HUES48 (cell line): ENCODE measurements at regions not wholly inside any gene's neighbourhood (a gene's known extent, or its start where the extent isn't known, plus 50 kb on each side); places are given as distances from the start of the nearest gene placed in this dataset.

ENCODE experiments used
- H3K27ac ChIP-seq: one replicate; pipeline ENCODE4 v1.7.0; 2013; ENCODE audit warnings: low read depth, low read length, inconsistent platforms
- H3K27me3 ChIP-seq: 2 replicates; pipeline ENCODE4 v1.6.1; 2013; ENCODE audit warnings: mild to moderate bottlenecking, low read length; ENCODE audit not compliant: control insufficient read depth, insufficient read depth
- H3K36me3 ChIP-seq: 2 replicates; pipeline ENCODE4 v1.6.1; 2013; ENCODE audit warnings: low read length; ENCODE audit not compliant: control insufficient read depth, insufficient read depth
- H3K4me1 ChIP-seq: 2 replicates; pipeline ENCODE4 v1.6.1; 2013; ENCODE audit warnings: mild to moderate bottlenecking, low read length; ENCODE audit not compliant: control insufficient read depth, insufficient read depth
- H3K4me3 ChIP-seq: 2 replicates; pipeline ENCODE4 v1.5.1; 2013; ENCODE audit warnings: mild to moderate bottlenecking, low read depth, low read length
- H3K9ac ChIP-seq: 2 replicates; pipeline ENCODE4 v1.6.1; 2013; ENCODE audit warnings: mild to moderate bottlenecking, low read depth, low read length, moderate library complexity
- H3K9me3 ChIP-seq: 2 replicates; pipeline ENCODE4 v1.6.1; 2013; ENCODE audit warnings: low read length; ENCODE audit not compliant: control insufficient read depth, insufficient read depth

DNA sequence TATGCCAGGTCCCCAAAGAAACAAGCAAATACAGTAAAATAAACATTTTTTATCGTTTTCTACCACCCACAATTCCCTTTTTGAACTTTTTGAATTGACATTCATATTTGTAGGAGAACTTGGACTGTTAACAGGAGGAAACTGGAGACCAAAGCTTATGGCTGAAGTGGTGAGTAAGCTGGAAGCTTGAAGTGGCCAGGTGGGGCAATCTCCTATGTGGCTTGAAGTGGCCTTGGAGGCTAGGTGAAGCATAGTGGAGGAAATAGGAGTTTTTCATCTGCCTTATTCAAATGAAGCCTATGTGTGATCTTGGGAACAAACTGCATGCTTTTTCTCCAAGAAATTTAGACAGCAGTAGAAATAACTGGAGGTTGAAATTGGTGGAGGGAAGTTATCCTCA, 962.9 kb upstream of the FANCL start:
- Histone ChIP-seq H3K27me3 (no peaks in the 10 kb centered on the region), H3K36me3 (no peaks in the 10 kb centered on the region), H3K9ac (no peak overlapping the region), H3K4me3 (no peak overlapping the region), H3K9me3 (0 out of 2 replicates have a peak, but pooled peaks cover 5% of the 10 kb centered on the region), H3K27ac (no peak overlapping the region), H3K4me1 (no peaks in the 10 kb centered on the region)

DNA sequence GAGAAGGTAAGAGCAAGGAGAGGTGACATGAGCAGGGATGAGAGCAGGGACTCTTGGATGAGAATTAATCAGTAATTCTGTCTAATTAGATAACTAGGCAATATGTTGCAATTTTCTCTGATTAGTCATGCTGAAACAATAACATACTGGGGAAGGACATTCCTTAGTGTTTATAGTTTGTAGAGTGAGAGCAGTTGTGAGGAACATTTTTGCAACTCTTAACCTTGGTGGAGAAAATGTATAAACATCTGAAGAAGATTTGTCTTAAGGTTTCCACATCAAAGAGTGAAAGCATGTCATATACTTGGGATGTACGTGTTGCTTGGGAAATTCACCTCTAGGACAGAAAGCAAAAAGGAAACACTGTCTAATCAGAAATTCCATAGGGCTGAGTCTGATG, 955.4 kb upstream of the FANCL start:
- Histone ChIP-seq H3K4me1 (no peaks in the 10 kb centered on the region), H3K27me3 (no peaks in the 10 kb centered on the region), H3K9ac (no peak overlapping the region), H3K36me3 (no peaks in the 10 kb centered on the region), H3K4me3 (no peak overlapping the region), H3K27ac (no peak overlapping the region), H3K9me3 (0 out of 2 replicates have a peak, but pooled peaks cover 6% of the 10 kb centered on the region)

DNA sequence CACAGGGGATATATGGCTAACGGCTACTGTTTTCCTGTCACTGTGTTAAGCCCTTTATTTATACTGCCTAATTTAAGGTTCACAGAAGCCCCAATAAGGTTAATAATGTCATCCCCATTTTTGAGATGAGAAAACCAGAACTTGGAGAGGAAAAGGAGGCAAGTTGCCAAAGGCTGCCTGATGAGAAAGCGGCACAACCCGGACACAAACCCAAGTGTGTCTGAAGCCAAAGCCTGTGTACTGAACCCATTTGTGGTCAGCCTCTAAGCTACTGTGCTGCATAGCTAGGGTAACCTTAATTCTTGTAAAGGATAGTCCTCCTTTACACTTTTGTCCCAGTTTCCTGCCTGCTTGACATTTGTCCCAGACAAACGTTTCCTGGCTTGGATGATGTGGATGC, 954.7 kb upstream of the FANCL start:
- H3K9me3 ChIP-seq: 0 out of 2 replicates have a peak, but pooled peaks cover 6% of the 10 kb centered on the region
- no peak overlapping the region for H3K9ac ChIP-seq
- H3K36me3 ChIP-seq: no peaks in the 10 kb centered on the region
- no peaks in the 10 kb centered on the region for H3K4me1 ChIP-seq
- H3K27me3 ChIP-seq: no peaks in the 10 kb centered on the region
- H3K4me3 ChIP-seq: no peak overlapping the region
- H3K27ac ChIP-seq: no peak overlapping the region

DNA sequence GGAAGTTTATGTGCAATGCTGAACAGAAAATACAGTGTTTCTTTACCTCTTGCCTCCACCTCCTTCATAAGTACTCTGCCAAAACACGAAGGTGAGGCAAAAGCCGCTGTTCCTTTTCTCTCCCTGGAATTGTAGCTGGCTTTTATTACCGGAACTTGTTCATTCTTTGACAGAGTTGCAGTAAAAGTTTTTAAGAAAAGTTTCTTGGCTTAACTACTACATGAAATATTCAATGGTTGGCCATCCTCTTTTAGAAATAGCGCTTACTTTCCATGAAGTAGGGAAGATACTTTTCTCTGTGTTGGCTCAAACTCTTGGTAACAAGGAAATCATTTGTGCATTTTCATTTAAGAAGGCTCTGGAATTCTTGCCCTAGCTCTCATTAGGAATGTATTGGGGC, 950.7 kb upstream of the FANCL start:
- Histone ChIP-seq H3K4me1 (no peaks in the 10 kb centered on the region), H3K9me3 (no peaks in the 10 kb centered on the region), H3K27me3 (no peaks in the 10 kb centered on the region), H3K4me3 (no peak overlapping the region), H3K9ac (no peak overlapping the region), H3K36me3 (no peaks in the 10 kb centered on the region), H3K27ac (no peak overlapping the region)

DNA sequence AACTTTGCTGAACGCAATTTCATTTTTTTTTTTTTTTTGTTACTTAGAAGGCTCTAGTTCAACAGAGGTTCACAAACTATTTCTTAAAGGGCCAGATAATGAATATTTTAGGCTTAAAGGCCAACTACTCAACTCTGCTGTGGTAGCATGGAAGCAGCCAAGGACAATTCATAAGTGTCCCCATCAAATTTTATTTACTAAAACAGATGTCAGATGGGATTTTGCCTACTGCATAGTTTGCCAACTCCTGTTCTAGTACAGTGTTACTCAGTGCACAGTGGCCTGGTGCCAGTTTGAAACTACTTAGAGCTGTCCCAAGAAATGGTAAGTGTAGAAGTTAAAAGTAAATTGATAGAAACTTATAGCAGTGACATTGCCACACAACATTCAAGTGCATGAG, 949.4 kb upstream of the FANCL start:
- Histone ChIP-seq H3K4me3 (no peak overlapping the region), H3K27me3 (no peaks in the 10 kb centered on the region), H3K4me1 (no peaks in the 10 kb centered on the region), H3K9me3 (no peaks in the 10 kb centered on the region), H3K9ac (no peak overlapping the region), H3K27ac (no peak overlapping the region), H3K36me3 (no peaks in the 10 kb centered on the region)

DNA sequence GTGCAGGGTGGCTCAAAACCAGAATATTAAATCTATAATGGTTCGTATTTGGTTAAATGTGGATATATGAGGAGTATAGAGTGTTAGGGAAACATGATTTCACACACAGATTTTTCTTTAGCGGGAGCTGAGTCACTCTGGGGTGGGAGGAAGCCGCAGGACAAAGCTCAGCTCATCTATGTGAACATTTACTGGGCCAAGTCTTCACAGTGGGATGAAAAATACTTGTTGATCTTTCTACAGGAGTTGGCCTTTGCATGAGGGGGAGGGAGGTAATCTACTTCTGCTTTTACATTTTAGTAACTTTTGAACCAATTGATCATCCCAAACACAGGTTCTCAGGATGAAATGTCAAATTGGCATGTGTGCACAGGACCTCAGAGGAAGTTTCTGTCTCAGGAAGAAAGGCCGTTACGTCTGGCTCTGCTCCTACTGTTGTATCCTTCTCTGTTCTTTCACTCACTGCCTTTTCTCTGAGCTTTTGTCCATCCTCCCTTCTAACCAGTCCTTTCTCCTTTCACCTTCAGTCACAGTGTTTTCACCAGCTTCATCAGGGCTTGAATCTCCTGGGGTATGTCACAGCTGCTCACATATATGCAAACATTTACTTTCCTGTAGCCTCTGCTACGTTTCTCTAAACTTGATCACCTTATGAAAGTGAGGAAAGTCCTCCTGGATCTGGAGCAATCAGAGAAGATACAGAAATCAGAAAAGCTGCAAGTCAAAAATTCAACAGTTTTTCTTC, 943.3 kb upstream of the FANCL start:
- peaks cover 4% of the 10 kb centered on the region; the same call in 1 of the 2 replicates for H3K4me1 ChIP-seq
- H3K27me3 ChIP-seq: peaks cover 6% of the 10 kb centered on the region
- no peak overlapping the region for H3K4me3 ChIP-seq
- no peaks in the 10 kb centered on the region for H3K36me3 ChIP-seq
- no peak overlapping the region for H3K9ac ChIP-seq
- no peaks in the 10 kb centered on the region for H3K9me3 ChIP-seq
- H3K27ac ChIP-seq: no peak overlapping the region

DNA sequence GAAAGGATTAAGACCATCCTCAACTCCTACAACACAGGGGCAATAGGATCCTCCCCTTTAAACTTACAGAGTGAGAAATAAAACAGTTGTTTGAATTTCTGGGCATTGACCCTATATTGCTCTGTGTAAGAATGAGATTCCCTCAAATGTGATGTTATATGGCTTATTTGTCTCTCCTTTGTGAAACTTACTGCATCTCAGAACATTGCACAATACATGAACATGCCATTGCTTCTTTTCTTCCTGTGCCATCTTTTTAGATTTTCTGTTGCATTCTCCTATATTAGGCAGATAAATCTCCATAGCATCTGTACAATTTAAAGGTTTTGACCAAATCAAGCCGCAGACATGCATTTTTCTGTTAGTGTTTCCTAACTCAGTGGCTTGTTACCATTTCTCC, 941.9 kb upstream of the FANCL start:
- no peaks in the 10 kb centered on the region for H3K36me3 ChIP-seq
- no peak overlapping the region for H3K4me3 ChIP-seq
- peaks cover 4% of the 10 kb centered on the region; the same call in 1 of the 2 replicates for H3K4me1 ChIP-seq
- no peaks in the 10 kb centered on the region for H3K9me3 ChIP-seq
- H3K9ac ChIP-seq: no peak overlapping the region
- H3K27ac ChIP-seq: no peak overlapping the region
- H3K27me3 ChIP-seq: peaks cover 6% of the 10 kb centered on the region

DNA sequence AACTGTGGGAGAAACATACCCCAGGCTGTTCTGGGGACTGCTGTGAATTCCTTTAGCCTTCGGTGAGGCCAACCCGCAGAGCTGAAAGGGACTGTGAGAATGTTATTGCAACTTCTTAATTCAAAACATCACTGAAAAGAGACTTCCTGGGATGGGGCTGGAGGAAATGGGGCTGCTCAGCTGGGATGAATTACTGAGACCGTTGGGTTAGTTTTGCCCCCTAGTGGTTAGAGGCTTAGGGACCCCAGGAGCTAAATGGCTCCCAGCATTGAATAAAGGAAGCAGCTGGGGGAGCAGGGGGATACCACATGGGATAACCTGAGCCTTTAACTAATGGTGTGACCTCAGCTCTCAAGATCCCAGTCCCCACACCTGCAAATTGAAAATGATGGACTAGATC, 941.1 kb upstream of the FANCL start:
- no peak overlapping the region for H3K27ac ChIP-seq
- H3K9me3 ChIP-seq: no peaks in the 10 kb centered on the region
- no peaks in the 10 kb centered on the region for H3K36me3 ChIP-seq
- no peak overlapping the region for H3K4me3 ChIP-seq
- peaks cover 6% of the 10 kb centered on the region for H3K27me3 ChIP-seq
- peaks cover 4% of the 10 kb centered on the region; the same call in 1 of the 2 replicates for H3K4me1 ChIP-seq
- no peak overlapping the region for H3K9ac ChIP-seq

DNA sequence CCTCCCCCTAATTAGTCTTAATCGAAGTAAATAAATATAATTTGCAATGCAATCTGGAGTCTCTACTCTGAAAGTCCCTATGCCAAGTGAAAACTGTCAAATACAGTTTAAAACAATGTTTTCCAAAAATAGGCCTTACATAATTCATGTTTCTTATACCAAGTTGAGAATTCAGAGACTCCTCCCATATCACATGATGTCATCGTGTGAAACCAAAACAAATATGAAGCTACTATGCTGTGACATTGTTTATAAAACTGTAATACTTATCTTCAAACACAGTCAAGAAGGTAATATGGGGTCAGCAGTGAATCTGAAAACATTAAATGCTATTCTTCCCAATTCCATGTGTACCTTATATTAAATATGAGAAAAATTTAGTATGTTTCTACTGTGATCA, 940.2 kb upstream of the FANCL start:
- Histone ChIP-seq H3K4me3 (no peak overlapping the region), H3K36me3 (no peaks in the 10 kb centered on the region), H3K9me3 (no peaks in the 10 kb centered on the region), H3K27me3 (peaks cover 6% of the 10 kb centered on the region), H3K9ac (no peak overlapping the region), H3K4me1 (peaks cover 4% of the 10 kb centered on the region; the same call in 1 of the 2 replicates), H3K27ac (no peak overlapping the region)

DNA sequence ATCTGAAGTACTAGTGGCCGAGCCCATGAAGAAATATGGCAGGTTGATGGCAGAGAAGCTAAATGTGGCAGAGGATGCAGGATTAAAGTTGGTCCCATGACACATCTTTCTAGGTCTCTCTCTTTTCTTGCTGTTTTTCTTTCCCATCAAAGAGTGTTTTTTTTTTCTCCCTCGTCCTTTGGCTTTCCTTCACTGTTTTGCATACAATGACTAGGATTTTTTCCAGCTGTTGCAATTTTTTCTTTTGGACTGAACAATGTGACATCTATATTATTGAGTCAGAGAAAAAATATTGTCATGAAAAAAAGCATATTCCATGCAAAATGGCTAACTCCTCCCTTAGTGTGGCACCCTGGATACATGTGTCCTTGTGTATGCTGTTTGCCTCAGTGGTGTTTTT, 939.5 kb upstream of the FANCL start:
- H3K9ac ChIP-seq: no peak overlapping the region
- H3K4me3 ChIP-seq: no peak overlapping the region
- H3K27me3 ChIP-seq: peaks cover 6% of the 10 kb centered on the region
- H3K4me1 ChIP-seq: peaks cover 4% of the 10 kb centered on the region; the same call in 1 of the 2 replicates
- no peak overlapping the region for H3K27ac ChIP-seq
- H3K36me3 ChIP-seq: no peaks in the 10 kb centered on the region
- no peaks in the 10 kb centered on the region for H3K9me3 ChIP-seq

DNA sequence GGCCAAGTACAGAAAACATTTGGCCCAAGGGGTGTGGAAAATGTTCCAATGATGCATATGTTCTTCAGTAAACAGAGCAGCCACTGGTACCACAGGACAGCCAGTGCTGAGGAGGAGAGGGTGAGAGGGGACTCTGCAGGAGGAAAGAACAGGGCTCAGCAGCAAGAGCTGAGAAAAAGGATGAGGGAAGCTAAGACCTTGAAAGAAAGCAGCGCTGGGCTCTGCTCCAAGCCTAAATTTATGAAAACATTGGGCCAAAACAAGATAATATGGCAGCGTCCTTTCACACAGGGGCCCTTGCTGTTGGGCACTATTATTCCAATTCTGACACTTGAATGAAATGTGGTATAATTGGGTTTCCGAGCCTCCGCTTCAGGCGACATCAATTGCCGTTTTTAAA, 939.0 kb upstream of the FANCL start:
- Histone ChIP-seq H3K9ac (no peak overlapping the region), H3K4me3 (no peak overlapping the region), H3K27me3 (peaks cover 6% of the 10 kb centered on the region), H3K4me1 (peaks cover 4% of the 10 kb centered on the region; the same call in 1 of the 2 replicates), H3K36me3 (no peaks in the 10 kb centered on the region), H3K9me3 (no peaks in the 10 kb centered on the region), H3K27ac (no peak overlapping the region)
